H1 (cell line): ENCODE measurements at regions not wholly inside any gene's neighbourhood (a gene's known extent, or its start where the extent isn't known, plus 50 kb on each side); places are given as distances from the start of the nearest gene placed in this dataset.

Experiments
- CBX5 ChIP-seq: fragments of 300-800, 300-1000 bp; sonication (generic); IDR thresholded peaks from 2 replicates; pipeline ENCODE4 v1.7.1; 2016; ENCODE audit warnings: antibody characterized with exemption, low read length, low read depth
- CEBPB ChIP-seq: IDR thresholded peaks from 2 replicates; pipeline ENCODE4 v1.6.1; 2012; ENCODE audit warnings: low read depth, low read length
- MAFK ChIP-seq: IDR thresholded peaks from 2 replicates; pipeline ENCODE4 v1.6.1; 2012; ENCODE audit warnings: low read depth, mild to moderate bottlenecking, improper control_type of control experiment, low read length
- POU5F1 ChIP-seq: IDR thresholded peaks from 2 replicates; pipeline ENCODE4 v1.6.1; 2011; ENCODE audit warnings: low read depth, mild to moderate bottlenecking, low read length, moderate library complexity
- TEAD4 ChIP-seq: IDR thresholded peaks from 2 replicates; pipeline ENCODE4 v1.6.1; 2012; ENCODE audit warnings: low read depth, low read length, inconsistent platforms, mixed read lengths

DNA sequence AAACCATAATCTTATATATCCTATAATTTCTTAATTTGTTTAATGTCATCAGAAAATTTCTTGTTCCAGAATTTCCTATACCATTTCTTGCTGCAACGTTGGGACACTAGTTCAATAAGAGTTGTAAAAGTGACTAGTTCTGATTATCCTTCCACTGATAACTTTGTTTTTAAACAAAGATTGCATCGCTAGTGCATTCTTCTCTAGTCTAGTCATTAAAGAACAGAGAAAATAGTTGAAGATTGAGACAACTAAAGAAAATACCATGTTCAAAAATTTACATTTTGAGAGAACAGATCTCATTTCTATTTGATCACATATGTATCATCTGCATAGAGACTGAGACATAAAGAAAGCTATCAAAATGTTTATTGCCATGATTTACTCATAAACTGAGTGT, 1888.2 kb downstream of the EFNA5 start (continued):
- TF ChIP-seq CBX5 (no peak), MAFK (no peak), POU5F1 (no peak), CEBPB (no peak), TEAD4 (no peak)
